H1 (cell line): ENCODE measurements at regions not wholly inside any gene's neighbourhood (a gene's known extent, or its start where the extent isn't known, plus 50 kb on each side); places are given as distances from the start of the nearest gene placed in this dataset.

Source experiments
- CTCF ChIA-PET: fragments of 300-600 bp; sonication (Branson Sonifier 250); formaldehyde crosslinking; loops from one replicate; lab custom pipeline; 2021; ENCODE audit not compliant: partially characterized antibody; lab: Charles Lee
- POLR2A ChIA-PET: fragments of 300-600 bp; sonication (Branson Sonifier 250); formaldehyde crosslinking; loops from one replicate; lab custom pipeline; 2021; ENCODE audit warnings: inconsistent platforms; ENCODE audit not compliant: partially characterized antibody; lab: Charles Lee
- DNase-seq, 2 experiments: peaks; one replicate each; pipeline versions ENCODE4 v3.0.0 to v3.0.0-alpha.2; 2010 to 2022; ENCODE audit warnings: low spot score in 2 of 2, low read depth in 1 of 2, mixed read lengths in 1 of 2
- FAIRE-seq: peaks from 2 replicates; lab custom pipeline; 2011; peaks lifted over from hg19 to GRCh38; lab: Jason Lieb, UNC
- H2AFZ ChIP-seq: 2 replicates; pipeline ENCODE4 v1.8.1; 2012; ENCODE audit warnings: low read length, inconsistent platforms
- H2AK5ac ChIP-seq: 2 replicates; pipeline ENCODE4 v1.6.1; 2013; ENCODE audit warnings: low read depth, low read length
- H2BK120ac ChIP-seq: replicated peaks from 2 replicates; pipeline ENCODE3; 2013; ENCODE audit warnings: low read depth, low read length, inconsistent platforms
- H2BK12ac ChIP-seq: 2 replicates; pipeline ENCODE4 v1.6.1; 2013; ENCODE audit warnings: low read depth, low read length
- H2BK15ac ChIP-seq: 2 replicates; pipeline ENCODE4 v1.6.1; 2013; ENCODE audit warnings: low read length
- H2BK20ac ChIP-seq: 2 replicates; pipeline ENCODE4 v1.6.1; 2013; ENCODE audit warnings: low read length
- H2BK5ac ChIP-seq: 2 replicates; pipeline ENCODE4 v1.6.1; 2013; ENCODE audit warnings: low read depth, low read length
- H3K14ac ChIP-seq: 2 replicates; pipeline ENCODE4 v1.6.1; 2013; ENCODE audit warnings: inconsistent platforms; ENCODE audit not compliant: insufficient read length
- H3K18ac ChIP-seq: 2 replicates; pipeline ENCODE4 v1.6.1; 2013; ENCODE audit warnings: low read length; ENCODE audit errors: extremely low read depth
- H3K23ac ChIP-seq: 2 replicates; pipeline ENCODE4 v1.6.1; 2013; ENCODE audit warnings: inconsistent platforms; ENCODE audit not compliant: insufficient read length
- H3K23me2 ChIP-seq: 2 replicates; pipeline ENCODE4 v1.6.1; 2013; ENCODE audit warnings: low read depth, low read length
- H3K27ac ChIP-seq: 2 replicates; pipeline ENCODE4 v1.6.1; 2011; ENCODE audit warnings: low read depth, low read length, inconsistent platforms
- H3K27me3 ChIP-seq, 4 experiments: replicated peaks in 1 of 4; 1 replicate in 1 of 4; 2 replicates in 3 of 4; pipeline versions ENCODE4 v1.6.1 to v1.8.1; 2011 to 2013; ENCODE audit warnings: low read length in 3 of 4, mild to moderate bottlenecking in 3 of 4, inconsistent platforms in 2 of 4, mixed read lengths in 2 of 4, moderate library complexity in 1 of 4; ENCODE audit not compliant: control insufficient read depth in 3 of 4, insufficient read depth in 3 of 4; ENCODE audit errors: extremely low read depth in 1 of 4
- H3K36me3 ChIP-seq, 4 experiments: 2 replicates each; pipeline versions ENCODE4 v1.6.1 to v1.8.1; 2011 to 2013; ENCODE audit warnings: mild to moderate bottlenecking in 4 of 4, low read length in 3 of 4, moderate library complexity in 2 of 4, control low read depth in 1 of 4, inconsistent platforms in 1 of 4; ENCODE audit not compliant: insufficient read depth in 4 of 4, control insufficient read depth in 2 of 4
- H3K4ac ChIP-seq: replicated peaks from 2 replicates; pipeline ENCODE3; 2013; ENCODE audit warnings: low read length, low read depth, mixed read lengths, inconsistent platforms; ENCODE audit not compliant: insufficient read length
- H3K4me1 ChIP-seq, 4 experiments: replicated peaks in 1 of 4; 1 replicate in 1 of 4; 2 replicates in 3 of 4; pipeline versions ENCODE4 v1.6.1 to v1.8.1; 2011 to 2013; ENCODE audit warnings: low read length in 3 of 4, inconsistent platforms in 2 of 4, mixed read lengths in 1 of 4; ENCODE audit not compliant: insufficient read depth in 4 of 4, control insufficient read depth in 3 of 4
- H3K4me2 ChIP-seq, 2 experiments: 2 replicates each; pipeline versions ENCODE4 v1.6.1 to v1.8.1; 2011 to 2013; ENCODE audit warnings: low read depth in 2 of 2, low read length in 2 of 2, control low read depth in 1 of 2, inconsistent platforms in 1 of 2, mild to moderate bottlenecking in 1 of 2; ENCODE audit not compliant: insufficient read depth in 1 of 2
- H3K4me3 ChIP-seq, 4 experiments: fragments of 200-600, 300-600 bp in 1 of 4; sonication (generic), shearing (Covaris generic), sonication (Bioruptor Twin) in 1 of 4; 2 replicates each; pipeline versions ENCODE4 v1.5.1 to v1.8.1; 2011 to 2016; ENCODE audit warnings: low read length in 4 of 4, low read depth in 3 of 4, control low read depth in 2 of 4, inconsistent platforms in 2 of 4, mild to moderate bottlenecking in 2 of 4, mixed read lengths in 1 of 4, moderate library complexity in 1 of 4; ENCODE audit not compliant: insufficient read depth in 2 of 4; ENCODE audit errors: extremely low read depth in 1 of 4
- H3K56ac ChIP-seq: replicated peaks from 2 replicates; pipeline ENCODE3; 2013; ENCODE audit warnings: low read depth, mild to moderate bottlenecking, mixed read lengths, low read length, inconsistent platforms; ENCODE audit not compliant: insufficient read length
- H3K79me1 ChIP-seq: 2 replicates; pipeline ENCODE4 v1.6.1; 2013; ENCODE audit warnings: low read depth, low read length, control low read depth
- H3K79me2 ChIP-seq, 2 experiments: 2 replicates each; pipeline versions ENCODE4 v1.6.1 to v1.8.1; 2012 to 2013; ENCODE audit warnings: low read length in 2 of 2, mild to moderate bottlenecking in 2 of 2, inconsistent platforms in 1 of 2; ENCODE audit not compliant: insufficient read depth in 2 of 2, control insufficient read depth in 1 of 2
- H3K9ac ChIP-seq, 4 experiments: replicated peaks in 1 of 4; 1 replicate in 1 of 4; 2 replicates in 3 of 4; pipeline versions ENCODE4 v1.6.1 to v1.8.1; 2011 to 2013; ENCODE audit warnings: low read depth in 3 of 4, low read length in 3 of 4, control low read depth in 2 of 4, mild to moderate bottlenecking in 2 of 4, moderate library complexity in 2 of 4, inconsistent platforms in 1 of 4; ENCODE audit errors: extremely low read depth in 1 of 4
- H3K9me3 ChIP-seq, 2 experiments: 2 replicates each; pipeline versions ENCODE4 v1.6.1 to v1.8.1; 2012 to 2013; ENCODE audit warnings: mild to moderate bottlenecking in 2 of 2, moderate library complexity in 2 of 2, control low read depth in 1 of 2, inconsistent platforms in 1 of 2, low read depth in 1 of 2, low read length in 1 of 2, mixed read lengths in 1 of 2; ENCODE audit not compliant: insufficient read depth in 2 of 2
- H4K20me1 ChIP-seq, 2 experiments: replicated peaks in 1 of 2; 2 replicates each; pipeline versions ENCODE3 to v1.8.1; 2011 to 2013; ENCODE audit warnings: inconsistent platforms in 2 of 2, low read length in 2 of 2, mild to moderate bottlenecking in 1 of 2; ENCODE audit not compliant: insufficient read depth in 2 of 2, control insufficient read depth in 1 of 2
- H4K5ac ChIP-seq: 2 replicates; pipeline ENCODE4 v1.6.1; 2013; ENCODE audit warnings: low read length, low read depth, mixed read lengths, inconsistent platforms; ENCODE audit not compliant: insufficient read length
- H4K8ac ChIP-seq: 2 replicates; pipeline ENCODE4 v1.8.0; 2013; ENCODE audit warnings: mild to moderate bottlenecking, moderate library complexity, low read length, inconsistent platforms; ENCODE audit not compliant: insufficient read depth; ENCODE audit errors: extremely low read depth
- H4K91ac ChIP-seq: replicated peaks from 2 replicates; pipeline ENCODE3; 2013; ENCODE audit warnings: low read length, mixed read lengths, inconsistent platforms; ENCODE audit not compliant: insufficient read length
- ATF3 ChIP-seq: IDR thresholded peaks from 2 replicates; pipeline ENCODE4 v1.6.1; 2011; ENCODE audit warnings: low read depth, mild to moderate bottlenecking, low read length; ENCODE audit not compliant: insufficient read depth
- CBX5 ChIP-seq: fragments of 300-800, 300-1000 bp; sonication (generic); IDR thresholded peaks from 2 replicates; pipeline ENCODE4 v1.7.1; 2016; ENCODE audit warnings: antibody characterized with exemption, low read length, low read depth
- CBX8 ChIP-seq: fragments of 300-800, 300-1000 bp; sonication (generic); IDR thresholded peaks from 2 replicates; pipeline ENCODE4 v1.7.1; 2016; ENCODE audit warnings: low read depth, low read length, borderline replicate concordance
- CREB1 ChIP-seq: IDR thresholded peaks from 2 replicates; pipeline ENCODE4 v1.6.1; 2012; ENCODE audit warnings: inconsistent platforms
- EZH2 ChIP-seq: fragments of 200-600 bp; sonication (generic); IDR thresholded peaks from 2 replicates; pipeline ENCODE4 v1.7.1; 2012; ENCODE audit warnings: low read depth, mild to moderate bottlenecking, moderate library complexity, low read length, inconsistent platforms; ENCODE audit not compliant: severe bottlenecking
- SP2 ChIP-seq: IDR thresholded peaks from 2 replicates; pipeline ENCODE4 v1.6.1; 2012; ENCODE audit warnings: mild to moderate bottlenecking, low read length, inconsistent platforms
- TCF12 ChIP-seq: IDR thresholded peaks from 2 replicates; pipeline ENCODE4 v1.6.1; 2011; ENCODE audit warnings: low read depth, mild to moderate bottlenecking, low read length
- TEAD4 ChIP-seq: IDR thresholded peaks from 2 replicates; pipeline ENCODE4 v1.6.1; 2012; ENCODE audit warnings: low read depth, low read length, inconsistent platforms, mixed read lengths

- Histone ChIP-seq H3K23me2 (no peaks in the 10 kb centered on the region), H2AFZ (no peak overlapping the region), H3K23ac (no peak overlapping the region), H3K18ac (no peak overlapping the region), H4K5ac (no peak overlapping the region), H3K4me3 (no peak overlapping the region), H3K56ac (no peak overlapping the region)
- no peak for FAIRE-seq
- POLR2A ChIA-PET = no interaction called here
- no peak for TF ChIP-seq CBX8
- TF ChIP-seq TEAD4 = no peak
- TF ChIP-seq CREB1 = no peak
- no peak for TF ChIP-seq TCF12
- TF ChIP-seq CBX5 = no peak
- TF ChIP-seq SP2 = no peak
- no peak for TF ChIP-seq ATF3
- no peak for TF ChIP-seq EZH2
- TF ChIP-seq, all 59 proteins: peak for 0
- Histone ChIP-seq H3K9me3 (no peaks in the 10 kb centered on the region), H3K14ac (no peak overlapping the region), H3K79me2 (no peaks in the 10 kb centered on the region), H3K27ac (no peak overlapping the region), H2BK120ac (no peak overlapping the region), H4K91ac (no peak overlapping the region), H3K4me1 (peaks cover 0 to 3% (median 0%) of the 10 kb centered on the region in 4 experiments; a peak in 1 of 7 replicates), H3K4ac (no peak overlapping the region), H3K4me2 (no peak overlapping the region), H3K79me1 (no peaks in the 10 kb centered on the region), H4K8ac (no peak overlapping the region), H2BK15ac (no peak overlapping the region), H2BK12ac (no peak overlapping the region), H2BK20ac (no peak overlapping the region), H3K27me3 (no peaks in the 10 kb centered on the region), H3K9ac (no peak overlapping the region), H2BK5ac (no peak overlapping the region), H3K36me3 (no peaks in the 10 kb centered on the region), H4K20me1 (no peaks in the 10 kb centered on the region), H2AK5ac (no peak overlapping the region)
- CTCF ChIA-PET = interaction anchor here (0.8 to 0.9 kb wide), 2 partner anchors 16 to 17 kb away, joined by 3 read pairs; no protein-coding TSS in a partner anchor
- no peak for DNase-seq
Observed at GRCh38 chr3:159339131-159339530, 537.3 kb downstream of the MFSD1 start.
